ENCODE measurements at regions not wholly inside any gene's neighbourhood (a gene's known extent, or its start where the extent isn't known, plus 50 kb on each side); places are given as distances from the start of the nearest gene placed in this dataset.

DNA sequence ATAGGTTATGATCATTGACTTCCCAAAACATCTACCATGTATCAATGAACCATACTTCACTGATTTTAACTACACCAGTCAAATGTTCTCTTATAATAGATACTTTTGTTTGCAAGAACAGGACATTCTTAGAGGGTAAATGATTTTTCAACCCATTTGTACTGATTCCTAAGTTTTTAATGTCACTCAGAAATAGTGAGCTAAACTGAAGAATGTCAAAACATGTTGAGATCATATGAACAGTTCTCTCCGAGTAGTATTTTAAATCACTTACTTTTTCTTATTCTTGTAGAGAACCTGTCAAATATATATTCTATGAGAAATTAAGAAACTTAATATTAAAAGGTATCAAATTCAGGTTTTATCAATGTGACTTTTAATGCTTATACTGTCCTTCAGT lies 1362.9 kb upstream of the SLC39A10 start:
- no peak for TF ChIP-seq EP300 (IDR thresholded peaks at IDR 0.05; ENCODE audit: borderline replicate concordance)
- no peak for TF ChIP-seq TCF12 (IDR thresholded peaks at IDR 0.05; ENCODE audit: low read depth)
- no peak for TF ChIP-seq CREB1 (IDR thresholded peaks at IDR 0.05; ENCODE audit: low read depth)
- TF ChIP-seq TAF1 (IDR thresholded peaks at IDR 0.05; ENCODE audit: low read depth), result no peak
- no peak for TF ChIP-seq USF1 (IDR thresholded peaks at IDR 0.05)
- TF ChIP-seq TEAD4 (IDR thresholded peaks at IDR 0.05), result no peak
- no peak for TF ChIP-seq NFIC (IDR thresholded peaks at IDR 0.05)
- TF ChIP-seq CEBPB (IDR thresholded peaks at IDR 0.05), result no peak
- TF ChIP-seq RAD21 (IDR thresholded peaks at IDR 0.05; ENCODE audit: low read depth), result no peak
- no peak for TF ChIP-seq YY1 (IDR thresholded peaks at IDR 0.05; ENCODE audit: low read depth)
- no peak for TF ChIP-seq EGR1 (IDR thresholded peaks at IDR 0.05)
- no peak for TF ChIP-seq MAX (IDR thresholded peaks at IDR 0.05)

DNA sequence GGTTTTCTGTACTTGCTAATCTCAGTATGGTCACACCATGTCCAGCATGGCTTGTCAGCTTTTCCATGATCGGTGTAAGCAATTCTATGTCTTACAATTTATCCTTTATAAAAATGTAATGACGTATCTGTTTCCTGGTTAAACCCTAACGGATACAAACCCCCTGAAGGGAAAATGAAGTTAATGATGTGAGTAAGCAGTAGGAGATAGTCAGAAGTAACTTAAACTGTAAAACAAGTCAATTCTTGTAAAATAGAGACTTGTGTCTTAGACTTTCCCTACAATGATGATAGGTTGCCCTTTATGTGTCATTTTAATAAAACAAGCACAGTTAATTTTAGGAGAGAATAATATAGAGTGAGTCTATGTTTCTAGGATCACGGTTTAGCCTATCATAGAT lies 1365.9 kb upstream of the SLC39A10 start:
- TF ChIP-seq USF1 (IDR thresholded peaks at IDR 0.05) (no peak), RAD21 (IDR thresholded peaks at IDR 0.05; ENCODE audit: low read depth) (no peak), CEBPB (IDR thresholded peaks at IDR 0.05) (no peak), EGR1 (IDR thresholded peaks at IDR 0.05) (no peak), TCF12 (IDR thresholded peaks at IDR 0.05; ENCODE audit: low read depth) (no peak), EP300 (IDR thresholded peaks at IDR 0.05; ENCODE audit: borderline replicate concordance) (no peak), MAX (IDR thresholded peaks at IDR 0.05) (no peak)

- TF ChIP-seq USF1 (IDR thresholded peaks at IDR 0.05) (no peak), FOXM1 (IDR thresholded peaks at IDR 0.05; ENCODE audit: borderline replicate concordance, low read depth) (no peak), CEBPB (IDR thresholded peaks at IDR 0.05) (no peak), EP300 (IDR thresholded peaks at IDR 0.05; ENCODE audit: borderline replicate concordance) (no peak), TAF1 (IDR thresholded peaks at IDR 0.05; ENCODE audit: low read depth) (no peak), EGR1 (IDR thresholded peaks at IDR 0.05) (no peak), RAD21 (IDR thresholded peaks at IDR 0.05; ENCODE audit: low read depth) (no peak), ZBTB7A (IDR thresholded peaks at IDR 0.05; ENCODE audit: low read depth) (no peak), TCF12 (IDR thresholded peaks at IDR 0.05; ENCODE audit: low read depth) (no peak), NFIC (IDR thresholded peaks at IDR 0.05) (no peak), CREB1 (IDR thresholded peaks at IDR 0.05; ENCODE audit: low read depth) (no peak), MAX (IDR thresholded peaks at IDR 0.05) (no peak), TEAD4 (IDR thresholded peaks at IDR 0.05) (no peak), YY1 (IDR thresholded peaks at IDR 0.05; ENCODE audit: low read depth) (no peak)
- TF ChIP-seq, protein P1, sequence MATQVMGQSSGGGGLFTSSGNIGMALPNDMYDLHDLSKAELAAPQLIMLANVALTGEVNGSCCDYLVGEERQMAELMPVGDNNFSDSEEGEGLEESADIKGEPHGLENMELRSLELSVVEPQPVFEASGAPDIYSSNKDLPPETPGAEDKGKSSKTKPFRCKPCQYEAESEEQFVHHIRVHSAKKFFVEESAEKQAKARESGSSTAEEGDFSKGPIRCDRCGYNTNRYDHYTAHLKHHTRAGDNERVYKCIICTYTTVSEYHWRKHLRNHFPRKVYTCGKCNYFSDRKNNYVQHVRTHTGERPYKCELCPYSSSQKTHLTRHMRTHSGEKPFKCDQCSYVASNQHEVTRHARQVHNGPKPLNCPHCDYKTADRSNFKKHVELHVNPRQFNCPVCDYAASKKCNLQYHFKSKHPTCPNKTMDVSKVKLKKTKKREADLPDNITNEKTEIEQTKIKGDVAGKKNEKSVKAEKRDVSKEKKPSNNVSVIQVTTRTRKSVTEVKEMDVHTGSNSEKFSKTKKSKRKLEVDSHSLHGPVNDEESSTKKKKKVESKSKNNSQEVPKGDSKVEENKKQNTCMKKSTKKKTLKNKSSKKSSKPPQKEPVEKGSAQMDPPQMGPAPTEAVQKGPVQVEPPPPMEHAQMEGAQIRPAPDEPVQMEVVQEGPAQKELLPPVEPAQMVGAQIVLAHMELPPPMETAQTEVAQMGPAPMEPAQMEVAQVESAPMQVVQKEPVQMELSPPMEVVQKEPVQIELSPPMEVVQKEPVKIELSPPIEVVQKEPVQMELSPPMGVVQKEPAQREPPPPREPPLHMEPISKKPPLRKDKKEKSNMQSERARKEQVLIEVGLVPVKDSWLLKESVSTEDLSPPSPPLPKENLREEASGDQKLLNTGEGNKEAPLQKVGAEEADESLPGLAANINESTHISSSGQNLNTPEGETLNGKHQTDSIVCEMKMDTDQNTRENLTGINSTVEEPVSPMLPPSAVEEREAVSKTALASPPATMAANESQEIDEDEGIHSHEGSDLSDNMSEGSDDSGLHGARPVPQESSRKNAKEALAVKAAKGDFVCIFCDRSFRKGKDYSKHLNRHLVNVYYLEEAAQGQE (IDR thresholded peaks at IDR 0.05; ENCODE audit: low read depth), result no peak
These were observed 1367.2 kb upstream of the SLC39A10 start for GRCh38 chr2:194289712-194290346.

- TF ChIP-seq TEAD4 (IDR thresholded peaks at IDR 0.05), result no peak
- no peak for TF ChIP-seq NFIC (IDR thresholded peaks at IDR 0.05)
- no peak for TF ChIP-seq EP300 (IDR thresholded peaks at IDR 0.05; ENCODE audit: borderline replicate concordance)
- TF ChIP-seq CREB1 (IDR thresholded peaks at IDR 0.05; ENCODE audit: low read depth), result no peak
- TF ChIP-seq TCF12 (IDR thresholded peaks at IDR 0.05; ENCODE audit: low read depth), result no peak
- no peak for TF ChIP-seq RAD21 (IDR thresholded peaks at IDR 0.05; ENCODE audit: low read depth)
- no peak for TF ChIP-seq ZBTB7A (IDR thresholded peaks at IDR 0.05; ENCODE audit: low read depth)
- TF ChIP-seq EGR1 (IDR thresholded peaks at IDR 0.05), result no peak
- TF ChIP-seq, protein P1 (IDR thresholded peaks at IDR 0.05; ENCODE audit: low read depth), result no peak
- no peak for TF ChIP-seq CEBPB (IDR thresholded peaks at IDR 0.05)
- TF ChIP-seq FOXM1 (IDR thresholded peaks at IDR 0.05; ENCODE audit: borderline replicate concordance, low read depth), result no peak
- no peak for TF ChIP-seq MAX (IDR thresholded peaks at IDR 0.05)
- no peak for TF ChIP-seq USF1 (IDR thresholded peaks at IDR 0.05)
These were observed 1385.6 kb upstream of the SLC39A10 start for GRCh38 chr2:194271293-194271961.
